ENCODE measurements at regions not wholly inside any gene's neighbourhood (a gene's known extent, or its start where the extent isn't known, plus 50 kb on each side); places are given as distances from the start of the nearest gene placed in this dataset.

GRCh38 chr10:84850826-84851225, 522.4 kb downstream of the CCSER2 start:
- TF ChIP-seq CTCF (IDR thresholded peaks at IDR 0.05; ENCODE audit: low read depth, low read length), result no peak
- TF ChIP-seq POLR2A (IDR thresholded peaks at IDR 0.05; ENCODE audit: extremely low read depth, insufficient read length), result no peak
- TF ChIP-seq MYC (IDR thresholded peaks at IDR 0.05; ENCODE audit: low read depth, low read length), result no peak
- TF ChIP-seq MAX (IDR thresholded peaks at IDR 0.05; ENCODE audit: low read depth, low read length), result no peak
